Erythroblast (primary cell): ENCODE measurements at regions not wholly inside any gene's neighbourhood (a gene's known extent, or its start where the extent isn't known, plus 50 kb on each side); places are given as distances from the start of the nearest gene placed in this dataset.

ENCODE experiments used
- GATA1 ChIP-seq: IDR thresholded peaks from 2 replicates; pipeline ENCODE4 v1.6.1; 2011; ENCODE audit warnings: low read depth, mild to moderate bottlenecking, control low read depth, low read length, moderate library complexity
- POLR2A ChIP-seq: IDR thresholded peaks from 2 replicates; pipeline ENCODE4 v1.6.1; 2011; ENCODE audit warnings: mild to moderate bottlenecking, low read length

GRCh38 chr2:538646-539045 is 138.6 kb downstream of the TMEM18 start:
- no peak for TF ChIP-seq POLR2A
- TF ChIP-seq GATA1: no peak
